GM23338 (cell line): ENCODE measurements at regions not wholly inside any gene's neighbourhood (a gene's known extent, or its start where the extent isn't known, plus 50 kb on each side); places are given as distances from the start of the nearest gene placed in this dataset.

Experiments used
- ATAC-seq: fragments of 200-7000 bp; cut with Tn5 transposase; 3 replicates; pipeline ENCODE4 v1.9.1; 2020
- DNase-seq: peaks from one replicate; pipeline ENCODE4 v3.0.0-alpha.2; 2015; ENCODE audit warnings: low spot score
- H2AFZ ChIP-seq: fragments of 200-600 bp; sonication (generic); 2 replicates; pipeline ENCODE4 v1.8.0; 2016; ENCODE audit warnings: antibody characterized with exemption, mild to moderate bottlenecking, moderate library complexity
- H3F3A ChIP-seq: fragments of 200-600 bp; sonication (generic); replicated peaks from 2 replicates; pipeline ENCODE4 v1.8.0; 2017; ENCODE audit warnings: antibody characterized with exemption, mixed run types, low read depth
- H3K27ac ChIP-seq: fragments of 200-600 bp; sonication (generic); 2 replicates; pipeline ENCODE4 v1.6.1; 2016; ENCODE audit warnings: low read depth
- H3K27me3 ChIP-seq: fragments of 200-600 bp; sonication (generic); 2 replicates; pipeline ENCODE4 v1.8.0; 2016; ENCODE audit warnings: mild to moderate bottlenecking, mixed run types, moderate library complexity; ENCODE audit not compliant: insufficient read depth
- H3K36me3 ChIP-seq: fragments of 200-600 bp; sonication (generic); 2 replicates; pipeline ENCODE4 v1.8.0; 2016; ENCODE audit warnings: mild to moderate bottlenecking; ENCODE audit not compliant: insufficient read depth
- H3K4me1 ChIP-seq: fragments of 200-600 bp; sonication (generic); 2 replicates; pipeline ENCODE4 v1.8.0; 2016; ENCODE audit warnings: mild to moderate bottlenecking, moderate library complexity; ENCODE audit not compliant: insufficient read depth
- H3K4me2 ChIP-seq: fragments of 200-600 bp; sonication (generic); 2 replicates; pipeline ENCODE4 v1.7.1; 2017; ENCODE audit warnings: mixed run types
- H3K4me3 ChIP-seq: fragments of 200-600 bp; sonication (generic); 2 replicates; pipeline ENCODE4 v1.6.1; 2016; ENCODE audit warnings: mixed run types
- H3K79me2 ChIP-seq: fragments of 200-600 bp; sonication (generic); replicated peaks from 2 replicates; pipeline ENCODE4 v1.8.0; 2017; ENCODE audit warnings: mild to moderate bottlenecking; ENCODE audit not compliant: insufficient read depth
- H3K9me2 ChIP-seq: fragments of 200-600 bp; sonication (generic); 2 replicates; pipeline ENCODE4 v1.8.0; 2017; ENCODE audit not compliant: insufficient read depth
- H4K20me1 ChIP-seq: fragments of 200-600 bp; sonication (generic); replicated peaks from 2 replicates; pipeline ENCODE4 v1.8.0; 2017; ENCODE audit warnings: mild to moderate bottlenecking; ENCODE audit not compliant: insufficient read depth
- H3K27ac Mint-ChIP-seq: 2 replicates; pipeline ENCODE4 v1.8.0; 2020; ENCODE audit warnings: inconsistent platforms, mild to moderate bottlenecking, moderate library complexity, mixed read lengths
- H3K27me3 Mint-ChIP-seq: 3 replicates; pipeline ENCODE4 v1.8.0; 2022; ENCODE audit warnings: low read depth, mild to moderate bottlenecking, moderate library complexity, mixed read lengths, inconsistent platforms; ENCODE audit not compliant: insufficient read depth, poor library complexity
- H3K36me3 Mint-ChIP-seq: 3 replicates; pipeline ENCODE4 v1.8.0; 2021; ENCODE audit warnings: low read depth, mild to moderate bottlenecking, inconsistent platforms, moderate library complexity, mixed read lengths
- H3K4me1 Mint-ChIP-seq: 3 replicates; pipeline ENCODE4 v1.8.0; 2020; ENCODE audit warnings: mild to moderate bottlenecking, inconsistent platforms, mixed read lengths
- H3K4me3 Mint-ChIP-seq: 3 replicates; pipeline ENCODE4 v1.8.0; 2021; ENCODE audit warnings: moderate library complexity, mild to moderate bottlenecking, inconsistent platforms, mixed read lengths
- H3K9me3 Mint-ChIP-seq: 3 replicates; pipeline ENCODE4 v1.8.0; 2020; ENCODE audit warnings: moderate library complexity, mild to moderate bottlenecking, inconsistent platforms, mixed read lengths
- CREB1 ChIP-seq: fragments of 250-450 bp; sonication (Bioruptor Pico); IDR thresholded peaks from 2 replicates; pipeline ENCODE4 v1.5.0; 2020; ENCODE audit warnings: low read depth, mild to moderate bottlenecking, moderate library complexity
- CTCF ChIP-seq, 2 experiments: fragments of 200-600 bp in 1 of 2; sonication (generic) in 1 of 2; conservative IDR thresholded peaks; 2 replicates each; pipeline versions ENCODE4 v1.5.1 to v1.6.1; 2016 to 2017; ENCODE audit warnings: antibody characterized with exemption in 2 of 2, low read depth in 2 of 2, mild to moderate bottlenecking in 2 of 2, moderate library complexity in 1 of 2
- ETS1 ChIP-seq: IDR thresholded peaks from 2 replicates; pipeline ENCODE4 v1.6.1; 2016; ENCODE audit warnings: antibody characterized with exemption
- EZH2 ChIP-seq: fragments of 200-600 bp; sonication (generic); IDR thresholded peaks from one replicate; pipeline ENCODE4 v1.8.0; 2017; ENCODE audit warnings: antibody characterized with exemption, mild to moderate bottlenecking, low read depth; ENCODE audit not compliant: unreplicated experiment
- EZH2phosphoT487 ChIP-seq: fragments of 200-600 bp; sonication (generic); IDR thresholded peaks from one replicate; pipeline ENCODE4 v1.8.1; 2018; ENCODE audit warnings: antibody characterized with exemption; ENCODE audit not compliant: unreplicated experiment
- JUNB ChIP-seq: IDR thresholded peaks from one replicate; pipeline ENCODE4 v1.6.1; 2016; ENCODE audit warnings: antibody characterized with exemption; ENCODE audit not compliant: unreplicated experiment
- NANOG ChIP-seq: IDR thresholded peaks from 2 replicates; pipeline ENCODE4 v1.6.1; 2016; ENCODE audit warnings: antibody characterized with exemption, borderline replicate concordance
- POLR2AphosphoS5 ChIP-seq: IDR thresholded peaks from 2 replicates; pipeline ENCODE4 v1.6.1; 2016; ENCODE audit warnings: antibody characterized with exemption, low read depth
- REST ChIP-seq: IDR thresholded peaks from one replicate; pipeline ENCODE4 v1.6.1; 2018; ENCODE audit warnings: antibody characterized with exemption; ENCODE audit not compliant: unreplicated experiment
- STAT1 ChIP-seq: IDR thresholded peaks from one replicate; pipeline ENCODE4 v1.6.1; 2016; ENCODE audit warnings: antibody characterized with exemption; ENCODE audit not compliant: unreplicated experiment
- ZNF114 ChIP-seq: fragments of 250-450 bp; sonication (Bioruptor Pico); IDR thresholded peaks from 2 replicates; pipeline ENCODE4 v1.5.0; 2020; ENCODE audit warnings: mild to moderate bottlenecking, moderate library complexity
- ZNF331 ChIP-seq: fragments of 250-450 bp; sonication (Bioruptor Pico); IDR thresholded peaks from 2 replicates; pipeline ENCODE4 v1.5.0; 2020; ENCODE audit warnings: low read depth, mild to moderate bottlenecking, moderate library complexity
- ZNF462 ChIP-seq: fragments of 250-450 bp; sonication (Bioruptor Pico); IDR thresholded peaks from 2 replicates; pipeline ENCODE4 v1.5.0; 2020; ENCODE audit warnings: mild to moderate bottlenecking, moderate library complexity

- H3K27me3 Mint-ChIP-seq = no peaks in the 10 kb centered on the region
- Histone ChIP-seq H3K4me2 (no peak overlapping the region), H2AFZ (0 out of 2 replicates have a peak overlapping the region, but pooled peaks have one; percentile 6), H3K4me3 (no peak overlapping the region), H3K9me2 (0 out of 2 replicates have a peak, but pooled peaks cover 6% of the 10 kb centered on the region), H3K79me2 (no peaks in the 10 kb centered on the region), H3K27me3 (no peaks in the 10 kb centered on the region), H4K20me1 (no peaks in the 10 kb centered on the region), H3K27ac (no peak overlapping the region), H3K4me1 (no peaks in the 10 kb centered on the region), H3K36me3 (no peaks in the 10 kb centered on the region), H3F3A (no peaks in the 10 kb centered on the region)
- H3K4me3 Mint-ChIP-seq = no peak overlapping the region
- no peak for TF ChIP-seq EZH2
- TF ChIP-seq ZNF462 (CRISPR knock-in tag) = no peak
- no peak for TF ChIP-seq JUNB
- no peak for TF ChIP-seq STAT1
- TF ChIP-seq EZH2phosphoT487 = no peak
- no peak for TF ChIP-seq ETS1
- no peak for TF ChIP-seq NANOG
- TF ChIP-seq REST = no peak
- TF ChIP-seq POLR2AphosphoS5 = no peak
- TF ChIP-seq CREB1 (CRISPR knock-in tag) = no peak
- no peak for TF ChIP-seq ZNF114 (CRISPR knock-in tag)
- no peak for TF ChIP-seq ZNF331
- no peak for TF ChIP-seq CTCF (conservative IDR thresholded peaks at IDR 0.05; ENCODE audit: low read depth in 2 of 2)
- H3K9me3 Mint-ChIP-seq = no peaks in the 10 kb centered on the region
- no peak for ATAC-seq
- no peak overlapping the region for H3K27ac Mint-ChIP-seq
- H3K36me3 Mint-ChIP-seq = no peaks in the 10 kb centered on the region
- peaks cover 6% of the 10 kb centered on the region; the same call in 1 of the 3 replicates for H3K4me1 Mint-ChIP-seq
- DNase-seq = no peak
These were observed 109.4 kb upstream of the FANCL start for GRCh38 chr2:58350484-58350883.
